GM12872 (cell line): ENCODE measurements at regions not wholly inside any gene's neighbourhood (a gene's known extent, or its start where the extent isn't known, plus 50 kb on each side); places are given as distances from the start of the nearest gene placed in this dataset.

Experiments used
- CTCF ChIP-seq: IDR thresholded peaks from 3 replicates; pipeline ENCODE4 v1.5.1; 2011; ENCODE audit warnings: low read depth, mild to moderate bottlenecking, low read length, moderate library complexity; ENCODE audit not compliant: insufficient read depth

- TF ChIP-seq CTCF = no peak
Observed at GRCh38 chr2:35501076-35501475, 854.5 kb upstream of the CRIM1 start.

- TF ChIP-seq CTCF = no peak
Observed at GRCh38 chr2:35496022-35496421, 859.6 kb upstream of the CRIM1 start.

GRCh38 chr2:35495182-35495581 is 860.4 kb upstream of the CRIM1 start:
- no peak for TF ChIP-seq CTCF

GRCh38 chr2:35468245-35468644 is 887.3 kb upstream of the CRIM1 start:
- TF ChIP-seq CTCF = no peak

- no peak for TF ChIP-seq CTCF
Observed at GRCh38 chr2:35463805-35464596, 891.6 kb upstream of the CRIM1 start.

GRCh38 chr2:35462226-35462998 is 893.2 kb upstream of the CRIM1 start:
- TF ChIP-seq CTCF = no peak

- TF ChIP-seq CTCF = no peak
Observed at GRCh38 chr2:35461406-35461805, 894.2 kb upstream of the CRIM1 start.
